ENCODE measurements at regions not wholly inside any gene's neighbourhood (a gene's known extent, or its start where the extent isn't known, plus 50 kb on each side); places are given as distances from the start of the nearest gene placed in this dataset.
"Not testable (repeated sequence)": the region's sequence is repeated elsewhere in the genome, so short reads cannot be mapped to it uniquely, and the experiment has no call there.

GRCh38 chr21:5251162-5251561 is 5270.2 kb upstream of the TPTE start:
- DNase-seq (ENCODE audit: low spot score) = not testable (repeated sequence)

- DNase-seq (ENCODE audit: low spot score) = not testable (repeated sequence)
Observed at GRCh38 chr21:5251866-5252265, 5269.5 kb upstream of the TPTE start.
